Hematopoietic multipotent progenitor cell (in vitro differentiated cells): ENCODE measurements at regions not wholly inside any gene's neighbourhood (a gene's known extent, or its start where the extent isn't known, plus 50 kb on each side); places are given as distances from the start of the nearest gene placed in this dataset.

ENCODE experiments used
- DNase-seq, 3 donors: peaks; one replicate each; pipeline ENCODE4 v3.0.0-alpha.2; 2011 to 2015; ENCODE audit warnings: low read depth in 2 of 3, low spot score in 2 of 3

DNA sequence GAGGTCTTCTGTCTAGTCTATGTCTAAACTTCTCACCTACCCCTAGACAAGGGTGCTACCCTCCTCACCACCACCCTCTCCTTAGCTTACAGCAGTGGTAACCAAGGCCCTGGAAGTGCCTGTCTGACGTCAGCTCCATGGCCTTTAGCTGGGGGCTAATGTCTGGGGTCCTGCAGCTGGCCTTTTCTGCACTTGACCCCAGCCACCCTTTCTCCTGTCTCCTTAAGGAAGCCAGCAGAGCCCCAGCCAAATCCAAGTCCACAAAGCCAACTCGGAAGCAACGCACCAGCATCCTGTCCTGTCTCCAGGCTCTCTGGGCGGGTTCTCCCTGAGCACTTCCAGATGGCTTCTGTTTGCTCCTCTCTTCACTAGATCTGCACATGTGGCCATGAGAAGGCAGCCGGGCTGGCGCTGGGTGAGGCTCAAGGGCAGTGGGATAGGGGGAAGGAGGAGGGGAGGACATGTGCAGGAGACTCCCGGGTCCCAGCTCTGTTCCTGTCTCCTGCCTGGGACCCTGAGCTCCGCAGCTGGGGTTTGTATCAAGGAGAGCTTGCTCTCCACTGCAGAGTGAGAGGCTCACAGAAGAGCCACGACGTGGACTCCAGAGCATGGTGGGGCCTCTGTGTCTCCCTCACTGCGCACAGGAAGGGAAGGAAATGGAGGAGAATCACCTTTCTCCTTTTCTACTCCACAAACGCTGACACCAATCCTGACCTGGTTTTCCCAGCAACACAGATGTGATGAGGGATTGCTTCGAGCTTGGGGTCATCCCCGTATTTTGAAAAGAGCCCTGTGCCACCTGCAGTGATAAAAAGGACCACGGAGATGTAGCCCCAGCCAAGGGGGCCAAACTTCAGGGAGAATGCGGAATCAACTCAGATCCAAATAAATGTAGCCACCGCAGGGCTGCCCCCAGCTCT, 204.2 kb downstream of the USP12 start:
- no peak for DNase-seq

DNA sequence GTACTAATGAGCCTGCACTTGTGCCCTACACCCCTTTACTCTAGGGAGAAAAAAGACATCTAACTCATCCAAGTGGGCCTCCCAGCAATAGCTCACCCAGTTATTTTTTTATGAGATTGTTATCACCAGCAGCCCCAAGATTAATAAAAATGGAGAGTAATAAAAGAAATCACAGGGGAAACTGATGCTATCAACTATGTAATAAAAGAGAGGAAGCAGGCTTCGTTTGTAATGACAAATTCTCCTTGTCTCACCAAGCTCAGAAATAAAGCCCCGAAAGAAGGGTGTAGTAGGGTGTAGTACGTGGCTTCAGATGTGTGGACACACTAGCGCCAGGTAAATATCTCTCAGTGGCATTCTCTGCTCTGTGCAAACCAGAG, 204.9 kb downstream of the USP12 start:
- DNase-seq = no peak

DNA sequence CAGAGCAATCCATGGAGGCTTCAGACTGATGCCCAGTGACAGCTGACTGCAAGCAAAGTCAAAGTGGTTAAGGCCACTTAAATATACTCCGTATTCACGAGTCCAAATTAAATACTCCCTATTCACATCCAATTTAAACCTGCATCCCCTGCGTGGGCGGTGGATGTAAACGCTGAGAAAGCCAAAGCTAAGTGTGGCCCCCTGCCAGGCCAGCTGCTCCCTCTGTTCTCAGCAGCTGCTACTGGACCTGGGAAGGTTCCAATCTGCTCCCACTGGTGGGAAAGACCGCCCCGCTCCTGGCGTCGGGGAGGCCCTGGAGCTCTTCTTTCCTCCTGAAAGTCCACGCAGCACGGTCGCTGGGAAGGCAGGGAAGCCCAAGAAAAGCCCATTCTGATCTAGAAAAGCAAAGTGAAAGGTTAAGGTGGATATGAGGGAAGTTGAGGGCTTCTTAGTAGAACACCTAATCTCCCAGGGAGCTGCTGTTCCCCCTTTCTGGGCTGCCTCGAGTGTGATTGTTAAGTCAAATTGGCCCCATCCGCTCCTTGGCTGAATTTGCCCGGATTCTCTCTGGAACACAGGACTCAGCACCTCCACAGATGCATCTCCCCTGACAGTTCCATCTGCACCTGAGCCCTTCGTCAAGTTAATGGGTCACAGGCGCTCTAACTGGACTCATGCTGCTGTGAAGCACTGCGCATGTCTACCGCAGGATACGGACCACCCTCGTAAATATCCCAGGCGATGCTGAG, 205.5 kb downstream of the USP12 start:
- DNase-seq = no peak

DNA sequence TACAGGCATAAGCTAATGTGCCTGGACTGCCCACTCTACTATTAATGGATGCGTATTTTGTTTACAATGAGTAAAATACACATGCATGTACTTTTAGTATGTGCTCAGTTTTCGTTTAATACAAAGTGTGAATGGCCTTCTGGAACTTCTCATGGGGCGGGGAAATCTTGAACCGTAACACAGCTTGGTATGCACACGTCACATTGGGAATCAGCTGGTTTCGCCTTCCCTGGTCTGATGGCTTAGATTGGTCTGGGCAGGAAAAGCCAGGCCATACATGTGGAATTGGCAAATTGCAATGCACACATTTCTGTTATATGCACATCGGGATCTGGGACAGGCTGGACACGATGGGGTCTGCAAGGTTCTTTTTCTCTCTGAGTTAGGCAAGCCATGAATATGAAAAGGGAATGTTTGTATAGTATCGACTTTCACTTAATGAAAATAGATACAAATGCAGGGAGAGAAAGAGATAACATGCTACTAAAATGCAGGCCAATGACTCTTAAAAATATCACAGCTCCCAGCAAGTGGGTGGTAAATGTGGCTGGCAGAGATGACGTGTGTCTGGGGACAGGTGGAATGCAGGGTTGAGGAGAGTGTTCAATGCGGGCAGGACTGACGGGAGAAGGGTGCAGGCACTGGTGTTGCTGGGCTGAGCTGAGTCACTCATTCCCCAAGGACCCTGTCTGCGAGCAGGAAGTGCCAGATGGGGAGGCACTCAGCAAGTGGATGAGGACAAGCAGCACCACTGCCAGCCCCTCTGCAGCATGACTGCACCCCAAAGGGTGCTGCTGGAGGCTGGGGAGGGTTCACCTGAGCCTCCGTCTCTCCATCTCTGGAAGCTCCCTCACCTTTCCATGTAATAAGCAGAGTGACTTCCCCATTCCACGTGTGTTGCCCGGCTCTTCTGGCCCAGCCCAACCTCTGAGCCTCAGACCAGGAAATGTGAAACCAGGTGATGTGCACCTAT, 204.0 kb upstream of the GPR12 start:
- DNase-seq = no peak

DNA sequence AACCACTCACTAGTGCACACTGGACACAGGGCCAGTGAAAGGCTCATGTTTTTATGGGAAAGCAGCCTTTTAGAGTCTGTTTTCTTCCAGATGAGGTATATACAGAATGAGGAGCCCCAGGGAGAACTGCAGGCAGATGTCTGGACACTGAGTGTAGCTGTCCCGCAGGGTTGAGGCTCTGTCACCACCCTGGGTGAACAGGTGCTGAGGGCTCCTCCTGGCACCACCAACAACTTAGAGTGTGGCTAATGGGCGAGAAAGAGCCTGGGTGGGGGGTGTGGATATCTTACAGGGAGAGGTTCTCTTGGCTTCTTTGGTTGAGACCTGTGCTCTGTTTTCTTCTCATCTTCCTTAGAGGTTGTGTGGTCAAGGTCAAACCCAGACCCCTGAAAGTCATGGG, 202.1 kb upstream of the GPR12 start:
- DNase-seq = no peak

DNA sequence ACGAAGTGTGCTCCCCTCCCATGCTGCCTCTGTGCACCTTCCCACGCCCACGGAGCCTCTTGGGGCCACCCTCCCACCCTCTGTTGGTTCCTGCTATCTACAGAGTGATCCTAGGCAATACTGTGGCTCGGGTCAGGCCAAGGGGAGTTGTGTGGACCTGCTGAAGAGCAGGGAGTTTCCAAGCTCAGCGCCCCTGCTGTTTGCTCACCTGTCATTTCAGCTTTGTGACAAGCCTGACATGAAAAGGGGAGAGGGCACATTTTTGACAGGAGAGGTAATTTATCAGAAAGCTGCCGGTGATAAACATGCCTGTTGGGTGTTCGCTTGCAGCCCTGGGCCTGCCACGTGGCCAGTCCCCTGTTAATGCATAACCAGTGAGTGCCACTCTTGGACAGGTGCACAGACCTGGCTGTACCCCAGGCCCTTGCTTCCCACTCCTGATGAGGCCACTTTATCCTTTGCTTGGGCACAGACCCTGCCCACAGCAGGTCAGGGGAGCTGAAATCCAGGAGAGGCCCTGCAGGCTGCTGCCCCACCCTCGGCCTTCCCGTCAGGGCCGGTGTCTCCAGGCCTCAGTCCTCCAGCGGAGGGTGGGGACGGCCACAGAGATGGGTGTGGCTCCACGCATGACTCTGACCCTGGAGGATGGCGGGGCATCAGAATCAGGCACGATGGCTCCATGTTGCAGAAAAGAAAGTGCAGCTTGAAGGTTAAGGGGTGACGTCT, 201.5 kb upstream of the GPR12 start:
- no peak for DNase-seq

DNA sequence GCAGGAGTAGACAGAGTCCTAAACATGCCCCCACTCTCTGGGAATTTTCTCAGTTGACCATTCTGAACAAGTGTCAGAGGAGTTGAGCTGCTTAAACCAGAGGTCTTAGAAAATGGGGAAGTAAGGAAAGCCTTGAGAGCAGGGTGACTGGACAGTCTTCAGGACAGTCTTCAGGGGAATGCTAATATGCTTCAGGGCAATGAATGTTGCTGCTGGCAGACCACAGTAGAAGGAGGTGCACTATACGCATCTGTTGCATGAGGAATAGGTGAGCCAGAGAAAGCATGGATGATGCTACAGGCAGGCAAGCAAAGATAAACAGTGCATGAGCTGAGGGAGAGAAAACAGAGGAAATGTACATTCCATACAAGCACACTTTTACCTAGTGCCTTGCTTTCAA, 196.6 kb upstream of the GPR12 start:
- peak in 1 of 3 donors; percentile 34 for DNase-seq

DNA sequence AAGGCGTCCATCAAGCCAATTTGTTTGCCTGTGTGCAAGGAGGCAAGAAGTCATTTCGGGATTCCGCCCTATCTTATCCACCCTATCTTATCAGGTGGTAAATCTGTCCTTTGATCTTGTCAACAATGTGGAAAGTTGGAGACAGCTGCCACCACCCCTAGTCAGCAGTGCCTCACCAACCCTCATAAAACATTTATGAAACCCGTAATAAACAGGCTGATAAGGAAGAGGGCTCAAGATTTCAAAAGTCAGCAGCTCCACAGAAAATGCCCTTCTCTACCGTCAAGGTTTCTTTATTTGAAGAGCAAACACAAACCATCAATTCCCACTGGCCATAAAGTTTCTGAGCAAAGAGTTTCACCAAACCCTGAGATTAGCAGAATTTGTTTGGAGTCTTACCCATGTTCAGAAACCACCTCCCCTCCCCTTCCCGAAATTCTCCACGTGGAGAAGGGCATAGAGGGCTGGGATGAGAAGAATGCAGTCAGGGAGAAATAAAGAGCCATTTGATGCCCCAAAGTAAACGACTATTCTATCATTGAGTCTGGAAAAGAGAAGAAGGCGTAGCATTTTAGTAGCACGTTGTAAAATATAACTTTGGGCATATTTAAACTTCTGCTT, 196.0 kb upstream of the GPR12 start:
- DNase-seq = no peak

DNA sequence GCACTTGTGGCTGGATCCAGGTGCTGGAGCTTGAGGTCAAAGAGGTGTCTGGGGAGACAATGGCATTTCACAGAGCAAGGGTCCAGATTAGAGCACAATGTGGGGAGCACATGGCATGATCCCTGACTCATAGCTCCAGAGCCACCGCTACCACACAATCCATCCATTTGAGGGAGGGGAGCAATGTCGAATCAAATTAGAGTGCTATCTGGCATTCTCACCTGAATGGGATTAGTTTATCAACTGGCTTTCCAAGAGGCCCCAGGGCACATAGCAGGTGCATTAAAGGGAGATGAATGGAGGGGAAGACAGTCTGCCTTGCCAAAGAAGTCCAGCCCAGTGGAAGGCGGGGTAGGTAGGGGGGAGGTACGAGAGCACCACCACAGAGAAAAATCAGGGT, 194.4 kb upstream of the GPR12 start:
- no peak for DNase-seq

DNA sequence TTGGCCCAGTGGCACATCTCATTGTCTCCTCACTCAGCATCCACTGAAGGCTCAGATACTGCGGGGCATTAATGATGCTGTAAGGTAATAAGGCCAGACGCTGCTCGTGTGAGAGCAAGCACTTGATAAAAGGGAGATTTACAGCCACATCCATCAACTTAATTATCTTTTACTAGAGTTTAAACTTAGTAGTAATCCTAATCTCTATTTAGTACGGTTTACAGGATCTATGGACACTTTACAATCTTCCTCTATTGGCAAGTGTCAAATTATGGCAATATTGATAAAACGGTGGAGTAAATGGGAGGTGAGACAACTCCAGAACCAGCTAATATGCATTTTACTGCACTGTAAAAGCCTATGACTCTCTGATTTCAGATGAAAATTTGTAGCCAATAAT, 192.7 kb upstream of the GPR12 start:
- DNase-seq = no peak

DNA sequence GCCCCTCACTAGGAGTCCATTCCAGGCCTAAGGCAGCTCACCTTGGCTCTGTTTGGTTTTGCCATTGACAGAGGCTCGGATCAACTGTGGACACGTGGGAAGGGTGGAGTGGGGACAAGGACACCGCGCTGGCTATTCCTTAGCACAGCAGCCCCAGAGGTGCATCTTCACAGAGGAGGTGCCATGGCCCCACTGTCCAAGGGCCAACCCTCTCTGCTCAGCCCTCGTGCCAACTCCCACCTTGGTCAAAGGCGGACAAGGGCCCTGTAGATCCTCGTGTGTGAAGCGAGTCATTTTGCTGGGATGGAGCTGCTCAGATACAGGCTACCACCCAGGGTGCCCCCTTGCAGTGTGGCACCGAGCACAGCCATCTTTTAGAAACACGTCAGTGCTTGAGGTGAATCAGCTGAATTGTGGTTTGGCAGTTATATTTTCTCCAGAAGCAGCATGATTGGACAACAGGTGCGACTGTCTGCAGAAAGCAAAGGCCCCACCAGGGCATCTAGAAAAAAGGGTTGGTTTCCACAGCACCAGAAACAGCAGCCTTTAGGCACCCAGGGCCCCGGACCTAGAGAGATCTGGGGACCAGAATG, 192.1 kb upstream of the GPR12 start:
- DNase-seq = peak in 1 of 3 donors; percentile 44

DNA sequence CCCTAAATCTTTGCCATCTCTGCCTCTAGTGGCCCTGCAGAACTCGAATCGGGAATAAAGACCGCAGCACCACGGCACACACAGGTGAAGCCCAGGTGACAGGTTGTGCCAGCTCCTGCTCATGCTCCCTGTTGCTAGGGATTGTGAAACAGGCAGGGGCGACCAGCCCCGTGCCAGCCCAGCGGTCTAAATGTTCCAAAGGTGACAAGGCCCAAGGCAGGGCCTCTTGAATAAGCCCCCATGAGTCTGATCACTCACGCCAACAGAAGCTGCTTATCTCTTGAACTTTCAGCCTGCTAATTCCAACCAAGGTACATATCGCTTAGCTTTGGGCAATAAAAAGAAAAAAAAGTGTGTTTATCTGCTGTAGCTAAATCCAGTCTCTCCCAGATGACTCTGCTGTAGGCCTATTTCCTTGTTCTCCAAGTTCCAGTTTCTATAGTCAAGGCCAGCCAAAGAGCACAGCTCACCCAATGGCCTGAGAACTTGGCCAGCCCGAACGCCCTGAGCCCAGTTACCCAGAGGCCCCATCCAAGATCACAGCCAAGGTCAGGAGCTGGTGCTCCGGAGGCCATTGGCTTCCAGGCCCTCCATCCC, 191.1 kb upstream of the GPR12 start:
- no peak for DNase-seq

DNA sequence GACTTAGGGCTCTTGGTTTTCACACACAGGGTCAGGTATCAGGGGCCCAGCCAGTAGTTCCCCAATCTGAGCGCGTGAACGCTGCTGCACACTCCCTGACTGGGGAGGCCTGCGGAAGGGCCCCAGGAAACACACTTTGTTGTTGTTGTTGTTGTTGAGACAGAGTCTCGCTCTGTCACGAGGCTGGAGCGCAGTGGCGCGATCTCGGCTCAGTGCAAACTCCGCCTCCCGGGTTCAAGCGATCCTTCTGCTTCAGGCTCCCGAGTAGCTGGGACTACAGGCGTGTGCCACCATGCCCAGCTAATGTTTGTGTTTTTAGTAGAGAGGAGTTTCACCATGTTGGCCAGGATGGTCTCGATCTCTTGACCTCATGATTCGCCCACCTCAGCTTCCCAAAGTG, 190.4 kb upstream of the GPR12 start:
- DNase-seq = no peak

DNA sequence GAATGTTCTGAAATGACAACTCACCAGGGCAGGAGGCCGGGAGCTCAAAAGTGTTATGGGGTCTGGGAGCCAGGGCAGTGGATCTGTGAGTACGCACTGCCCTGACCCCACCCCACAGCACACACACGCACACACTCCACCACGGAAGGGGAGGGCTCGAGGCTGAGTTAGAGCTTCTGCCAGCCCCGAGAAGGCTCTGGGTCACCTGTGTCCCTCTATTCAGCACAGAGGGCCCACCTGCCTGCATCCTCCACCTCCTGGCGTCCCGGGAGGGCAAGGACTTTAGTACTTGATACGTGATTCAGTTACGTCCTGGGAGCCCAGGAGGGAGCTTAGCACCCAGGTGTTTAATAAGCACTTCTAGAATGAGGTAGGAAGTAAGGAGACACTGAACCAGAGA, 190.0 kb upstream of the GPR12 start:
- DNase-seq = no peak

DNA sequence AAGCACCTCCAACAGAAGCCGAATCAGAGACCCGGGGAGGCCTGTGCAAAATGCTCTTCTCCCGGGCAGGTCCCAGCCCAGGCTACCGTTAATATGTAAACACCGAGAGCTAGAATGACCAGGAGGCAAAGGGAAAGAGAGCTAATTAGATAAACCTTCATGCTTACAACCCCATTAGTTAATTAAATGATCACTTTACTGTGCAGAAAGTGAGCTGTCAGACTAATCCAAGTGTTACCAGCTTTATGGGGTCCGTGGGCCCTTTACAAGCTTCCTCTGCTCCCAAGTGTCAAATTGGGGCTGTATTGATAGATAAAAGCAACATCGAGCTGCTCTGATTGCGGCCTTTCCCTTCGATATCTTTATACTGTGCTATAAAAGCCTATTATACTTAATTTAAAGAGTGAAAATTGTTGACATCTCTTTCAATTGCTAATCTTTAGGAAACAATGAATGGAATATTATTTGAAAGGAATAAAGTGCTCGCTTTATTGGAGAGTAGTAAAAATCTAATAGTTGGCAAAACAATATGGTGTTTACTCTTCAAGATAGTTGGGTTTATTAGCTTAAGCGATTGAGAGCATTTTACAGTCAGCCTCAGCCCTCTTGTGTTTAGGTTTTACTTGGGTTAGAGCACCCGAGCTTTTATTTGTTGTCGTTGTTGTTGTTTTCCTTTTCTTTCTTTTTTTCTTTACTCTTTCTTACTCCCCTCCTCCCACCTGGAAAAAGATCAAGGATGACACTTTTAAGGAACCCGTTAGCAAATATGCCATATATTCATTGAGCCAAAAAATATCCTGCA, 189.3 kb upstream of the GPR12 start:
- DNase-seq = no peak

DNA sequence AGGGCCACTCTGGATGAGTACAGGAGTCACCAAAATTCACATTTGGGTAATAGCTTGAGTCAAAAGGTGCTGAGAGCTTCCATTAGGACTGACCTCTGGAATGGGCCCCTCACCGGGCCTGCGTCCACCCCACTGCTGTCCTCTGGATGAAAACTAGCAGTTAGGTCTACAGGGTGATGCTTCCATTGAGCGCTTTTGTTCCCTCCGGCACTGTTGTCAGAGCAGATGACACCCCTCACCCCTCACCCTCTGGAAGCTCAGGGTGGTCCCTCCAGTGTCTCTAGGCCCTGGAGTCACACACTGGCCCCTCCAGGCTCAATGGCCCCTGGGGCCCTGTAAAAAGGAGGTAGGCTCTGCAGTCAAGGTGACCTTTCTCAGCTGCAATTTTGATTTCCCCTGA, 187.8 kb upstream of the GPR12 start:
- DNase-seq = no peak

DNA sequence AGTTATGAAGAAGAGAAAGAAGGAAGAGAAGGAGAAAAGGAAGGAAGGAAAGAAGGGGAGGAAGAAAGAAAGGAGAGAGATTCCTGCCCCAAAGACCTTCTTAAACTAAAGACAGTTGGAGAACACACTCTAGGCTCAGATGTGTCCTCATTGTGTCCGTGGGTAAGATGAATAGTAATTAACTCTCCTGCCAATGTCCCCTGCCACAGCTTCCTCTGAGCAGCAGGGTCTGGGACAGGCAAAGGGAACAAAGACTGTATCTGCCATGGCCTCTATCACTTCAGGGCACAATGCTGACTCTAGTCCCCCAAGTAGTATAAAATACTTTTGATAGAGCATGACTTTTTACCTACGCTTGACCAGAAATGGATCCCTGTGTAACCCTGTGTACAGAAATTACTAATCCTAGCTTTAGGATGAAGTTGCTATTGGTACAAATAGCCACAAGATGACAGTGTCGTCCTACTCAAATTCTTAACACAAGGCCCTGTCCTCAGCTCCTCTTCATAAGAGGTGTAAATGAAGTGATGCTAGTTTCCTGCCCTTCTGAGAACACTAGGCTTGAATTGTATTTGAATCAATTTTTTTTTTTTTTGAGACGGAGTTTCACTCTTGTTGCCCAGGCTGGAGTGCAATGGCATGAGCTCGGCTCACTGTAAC, 186.2 kb upstream of the GPR12 start:
- peak in 2 of 3 donors; percentile 55 to 79 for DNase-seq

DNA sequence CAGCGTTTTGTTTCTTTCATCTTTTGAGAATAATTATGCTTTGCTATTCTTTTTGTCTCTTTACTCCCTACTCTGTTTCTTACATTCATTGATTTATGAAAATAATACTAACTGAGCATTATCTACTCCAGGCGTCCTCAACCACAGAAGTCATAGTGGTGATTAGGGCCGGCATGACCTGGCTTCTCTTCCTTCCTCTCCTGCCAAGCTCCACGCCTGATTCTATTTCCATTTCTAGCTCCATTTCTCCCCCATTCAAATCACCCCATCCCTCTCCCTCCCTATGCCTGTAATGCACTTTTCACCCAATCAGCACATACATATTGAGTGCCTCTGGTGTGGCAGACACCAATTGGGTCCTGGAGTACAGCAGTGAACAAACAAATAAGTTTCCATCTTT, 183.2 kb upstream of the GPR12 start:
- DNase-seq = no peak
